ELR (cell line): ENCODE measurements at regions not wholly inside any gene's neighbourhood (a gene's known extent, or its start where the extent isn't known, plus 50 kb on each side); places are given as distances from the start of the nearest gene placed in this dataset.
A peak's percentile ranks its signal among the peaks of the same experiment; 100 is the strongest.

ENCODE experiments used
- DNase-seq: peaks from one replicate; pipeline ENCODE4 v3.0.0-alpha.2; 2015; ENCODE audit warnings: low read depth

DNA sequence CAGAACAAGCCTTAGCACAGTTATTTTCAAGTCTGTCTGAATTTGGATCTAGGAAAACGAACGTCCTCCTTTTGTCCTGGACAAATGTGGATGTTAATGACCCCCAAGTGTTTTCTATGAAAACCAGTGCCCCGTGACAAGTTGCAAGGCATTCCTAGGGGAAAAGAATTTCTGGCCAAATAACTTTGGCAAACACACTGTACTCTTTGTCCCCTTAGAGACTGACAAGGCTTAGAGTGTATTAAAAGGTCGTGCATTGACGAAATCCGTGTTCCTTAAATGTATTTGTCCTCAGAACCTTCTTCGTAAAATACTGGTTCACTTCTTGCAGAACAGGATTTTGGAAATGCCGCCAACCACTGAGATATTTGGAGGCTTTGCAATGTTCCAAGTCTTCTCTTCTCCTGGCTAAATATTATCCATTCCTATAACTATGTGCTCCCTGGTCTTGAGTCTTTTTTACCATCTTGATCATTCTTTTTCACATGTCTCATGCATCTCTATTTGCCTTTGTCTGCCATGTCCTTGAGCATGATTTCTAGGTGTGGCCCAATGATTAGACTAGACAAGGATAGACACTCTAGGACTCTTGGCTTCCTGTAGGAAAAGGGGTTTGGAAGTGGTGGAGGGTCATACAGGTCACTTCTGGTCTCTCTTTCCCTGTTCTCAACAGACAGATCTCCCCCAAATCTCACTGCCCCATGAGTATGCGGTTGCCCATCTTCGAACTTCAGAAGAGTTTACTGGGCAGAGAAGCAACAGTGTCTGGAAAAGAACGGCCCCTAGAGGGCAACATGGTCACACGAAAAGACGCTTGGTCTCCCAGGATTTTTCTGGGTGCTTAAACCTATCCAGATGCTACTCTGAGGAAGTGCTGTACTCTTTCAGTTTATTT is 117.5 kb downstream of the EDEM1 start:
- peak; percentile 42 for DNase-seq

DNA sequence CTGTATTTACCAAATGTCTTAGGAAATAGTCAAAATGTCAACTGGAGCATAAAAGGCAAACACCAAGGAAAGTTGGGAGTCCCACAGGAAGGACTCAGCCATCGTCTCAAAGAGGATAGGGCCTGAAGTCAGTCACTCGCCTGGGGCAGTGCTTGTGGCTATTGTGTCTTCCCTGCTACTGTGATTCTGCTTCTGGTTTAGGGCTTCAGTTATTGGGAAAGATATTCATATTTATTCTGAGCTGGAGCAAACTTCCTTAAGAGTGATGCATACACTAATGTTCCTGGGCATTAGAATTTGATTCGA is 118.1 kb downstream of the EDEM1 start:
- DNase-seq = no peak

DNA sequence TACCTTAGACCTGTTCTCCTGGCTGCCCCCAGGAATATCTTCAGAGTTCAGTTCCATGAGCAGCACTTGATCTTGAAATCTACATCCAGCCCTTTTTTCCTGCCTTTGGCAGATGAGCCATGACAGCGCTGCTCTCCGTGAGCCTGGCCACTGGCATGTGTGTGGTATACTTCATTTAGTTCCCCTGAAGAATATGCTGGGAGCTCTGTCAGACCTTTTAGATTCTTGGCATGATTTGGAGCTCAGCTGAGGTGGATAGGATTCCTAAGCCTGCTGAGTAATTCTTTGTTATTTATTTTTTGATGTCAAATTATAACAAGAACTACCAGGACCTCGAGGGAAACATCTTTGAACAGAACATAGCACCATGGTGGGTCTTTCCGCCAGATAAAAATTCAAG is 121.7 kb downstream of the EDEM1 start:
- no peak for DNase-seq

DNA sequence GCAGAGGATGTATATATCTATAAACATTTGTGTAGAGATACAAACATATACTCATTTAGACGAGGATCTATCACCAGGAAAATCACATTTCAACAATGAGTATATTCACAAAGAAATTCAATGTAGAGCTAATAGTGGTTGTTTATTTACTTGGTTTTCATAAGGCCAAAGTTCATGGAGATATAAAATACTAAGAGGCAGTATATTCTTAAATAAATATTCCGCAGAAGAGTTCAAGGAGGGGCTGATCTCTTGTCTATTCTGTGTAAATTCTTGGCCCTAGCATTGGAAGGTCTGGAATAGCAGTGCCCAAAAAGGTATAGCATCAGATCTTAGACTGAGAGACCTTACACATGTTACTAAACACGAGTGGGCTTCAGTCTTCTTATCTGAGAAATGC is 122.1 kb downstream of the EDEM1 start:
- no peak for DNase-seq

DNA sequence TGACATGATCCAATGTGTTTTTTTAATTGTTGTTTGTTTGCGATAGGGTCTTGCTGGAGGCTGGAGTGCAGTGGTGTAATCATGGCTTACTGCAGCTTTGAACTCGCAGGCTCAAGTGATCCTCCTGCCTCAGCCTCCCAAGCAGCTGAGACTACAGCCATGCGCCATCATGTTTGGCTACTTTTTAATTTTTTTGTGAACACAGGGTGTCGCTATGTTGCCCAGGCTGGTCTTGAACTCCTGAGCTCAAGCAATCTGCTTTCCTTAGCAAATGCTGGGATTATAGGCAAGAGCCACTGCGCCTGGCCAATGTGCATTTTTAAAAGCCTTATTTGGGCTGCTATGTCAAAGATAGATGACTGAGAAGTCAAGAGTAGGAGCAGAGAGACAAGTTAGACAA is 123.0 kb downstream of the EDEM1 start:
- no peak for DNase-seq

DNA sequence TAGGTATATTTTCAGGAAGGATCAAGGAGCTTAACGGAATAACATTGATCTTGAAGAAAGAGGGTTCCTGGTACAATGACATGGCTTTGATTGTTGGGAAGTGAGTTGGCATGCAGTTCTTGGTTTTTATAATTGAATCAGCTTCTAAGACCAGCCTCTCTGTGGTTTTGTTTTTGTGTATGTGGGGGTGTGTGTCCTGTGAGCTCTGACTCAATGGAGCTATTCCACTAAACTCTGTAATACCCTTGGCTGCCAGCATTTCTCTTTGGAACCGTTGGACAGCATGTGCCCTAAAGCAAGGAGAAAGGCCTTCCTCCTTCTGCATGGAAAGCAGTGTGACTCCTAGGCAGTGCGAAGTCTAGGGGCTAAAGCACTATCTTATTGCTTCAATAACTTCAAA is 124.8 kb downstream of the EDEM1 start:
- DNase-seq = no peak

GRCh38 chr3:5314897-5315296 is 127.4 kb downstream of the EDEM1 start:
- DNase-seq = no peak

GRCh38 chr3:5317557-5317956 is 130.1 kb downstream of the EDEM1 start:
- no peak for DNase-seq

DNA sequence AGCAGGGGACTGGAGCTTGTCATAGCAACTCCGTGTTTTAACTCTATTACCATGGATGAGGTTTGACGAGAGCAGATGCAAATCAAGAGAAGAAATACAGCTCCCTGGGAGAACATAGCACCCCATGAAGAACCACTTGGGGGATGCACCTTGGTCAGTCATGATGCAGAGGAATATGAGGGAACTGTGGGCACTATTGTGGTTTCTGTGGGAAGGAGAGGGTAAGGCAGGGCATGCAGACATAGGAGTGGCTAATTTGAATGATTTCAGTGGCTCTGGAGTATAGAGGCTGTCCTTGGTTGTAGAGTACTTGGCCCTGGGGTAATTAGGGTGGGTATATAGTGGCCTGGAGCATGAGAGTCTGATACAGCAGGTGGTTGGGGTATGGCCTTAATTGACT is 131.9 kb downstream of the EDEM1 start:
- no peak for DNase-seq

DNA sequence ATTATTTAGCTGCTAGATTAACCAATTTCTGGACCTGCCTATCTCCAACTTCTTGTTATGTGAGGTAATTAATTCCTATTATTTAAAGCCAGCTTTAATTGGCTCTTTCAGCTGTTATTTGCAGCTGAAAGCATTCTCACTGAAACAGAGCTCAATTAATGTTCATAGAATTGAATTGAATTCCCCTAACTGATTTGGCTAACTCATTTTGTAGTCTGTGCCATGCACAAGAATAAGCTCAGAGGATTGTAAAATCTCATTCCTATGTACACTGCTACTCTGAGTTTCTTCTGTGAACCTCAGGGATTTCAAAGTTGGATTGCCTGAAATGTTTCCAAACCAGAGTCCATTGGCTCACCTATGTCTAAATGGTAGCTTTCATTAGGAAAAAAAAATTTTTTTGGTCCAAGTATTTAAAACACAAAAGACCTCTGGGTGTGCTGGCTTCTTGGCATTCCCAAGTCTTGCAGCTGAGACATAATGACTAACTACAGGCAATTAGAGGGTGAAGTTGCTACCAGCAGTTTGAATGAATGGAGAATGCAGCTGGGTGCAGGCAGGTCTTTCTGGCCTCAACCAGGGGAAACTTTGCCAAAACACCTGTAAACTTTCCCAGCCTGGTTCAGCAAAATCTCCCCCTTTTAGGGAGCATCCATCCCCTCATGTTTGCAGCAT is 134.3 kb downstream of the EDEM1 start:
- DNase-seq = no peak

GRCh38 chr3:5324780-5325179 is 137.3 kb downstream of the EDEM1 start:
- no peak for DNase-seq

- DNase-seq = peak; percentile 44
Measured at GRCh38 chr3:5330152-5330810, 142.8 kb downstream of the EDEM1 start.

DNA sequence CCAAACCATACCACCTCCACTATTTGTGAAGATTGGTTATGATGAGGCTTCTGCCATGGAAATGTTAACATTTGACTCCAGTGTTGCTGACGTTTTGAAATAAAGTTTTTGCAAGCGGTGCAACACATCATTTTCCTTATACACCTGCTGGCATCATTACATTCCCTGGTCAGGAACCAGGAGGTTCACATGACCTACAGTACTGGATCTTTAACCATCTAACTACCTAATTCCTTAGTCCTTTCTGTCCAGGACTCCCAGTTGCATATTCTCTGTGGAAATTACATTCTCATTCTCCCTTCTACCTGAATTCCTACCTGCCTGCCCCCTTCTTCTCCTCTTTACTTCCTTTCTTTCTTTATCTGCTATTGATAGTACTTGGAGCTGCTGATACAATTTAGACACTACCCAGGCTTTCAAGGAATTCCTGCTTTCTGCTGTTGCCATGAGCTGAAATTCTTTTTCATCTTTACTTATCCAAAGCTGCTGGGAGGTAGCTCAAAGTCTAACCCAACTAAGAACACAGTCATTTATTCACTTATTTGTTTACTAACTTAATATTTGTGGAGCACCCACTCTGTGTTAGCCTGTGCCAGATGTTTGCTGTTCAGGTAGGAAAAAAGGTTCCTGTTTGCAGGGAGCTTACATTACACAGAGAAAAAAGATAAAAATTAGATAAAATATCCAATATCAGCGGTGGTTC is 144.2 kb downstream of the EDEM1 start:
- DNase-seq = no peak

DNA sequence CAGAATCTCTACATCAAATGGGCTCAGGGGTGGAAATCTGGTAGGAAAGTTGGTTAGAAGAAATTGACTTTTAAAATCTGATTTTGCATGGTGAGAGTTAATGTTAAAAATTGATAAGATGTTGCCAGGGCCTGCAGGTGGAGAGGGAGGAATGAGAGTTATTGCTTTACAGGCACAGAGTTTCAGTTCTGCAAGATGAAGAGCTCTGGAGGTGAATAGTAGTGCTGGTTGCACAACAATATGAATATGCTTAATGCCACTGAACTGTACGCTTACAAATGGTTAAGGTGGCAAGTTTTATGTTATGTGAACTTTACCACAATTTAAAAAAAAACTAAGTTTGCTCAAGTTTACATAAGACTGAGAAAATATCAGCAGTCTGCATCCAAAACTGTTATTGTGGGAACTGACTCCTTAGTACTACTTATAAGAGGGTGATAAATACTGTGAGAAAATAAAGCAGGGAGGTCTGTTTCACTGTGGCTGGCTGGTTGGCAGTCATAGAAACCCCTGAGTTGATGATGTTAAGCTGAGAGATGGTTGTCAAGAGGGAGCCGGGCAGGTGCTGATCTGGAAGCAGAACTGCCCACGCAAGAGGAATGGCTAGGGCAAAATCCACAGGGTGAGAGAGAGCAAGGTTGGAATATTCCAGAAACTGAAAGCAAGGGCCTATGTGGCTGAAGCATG is 144.9 kb downstream of the EDEM1 start:
- DNase-seq = no peak

DNA sequence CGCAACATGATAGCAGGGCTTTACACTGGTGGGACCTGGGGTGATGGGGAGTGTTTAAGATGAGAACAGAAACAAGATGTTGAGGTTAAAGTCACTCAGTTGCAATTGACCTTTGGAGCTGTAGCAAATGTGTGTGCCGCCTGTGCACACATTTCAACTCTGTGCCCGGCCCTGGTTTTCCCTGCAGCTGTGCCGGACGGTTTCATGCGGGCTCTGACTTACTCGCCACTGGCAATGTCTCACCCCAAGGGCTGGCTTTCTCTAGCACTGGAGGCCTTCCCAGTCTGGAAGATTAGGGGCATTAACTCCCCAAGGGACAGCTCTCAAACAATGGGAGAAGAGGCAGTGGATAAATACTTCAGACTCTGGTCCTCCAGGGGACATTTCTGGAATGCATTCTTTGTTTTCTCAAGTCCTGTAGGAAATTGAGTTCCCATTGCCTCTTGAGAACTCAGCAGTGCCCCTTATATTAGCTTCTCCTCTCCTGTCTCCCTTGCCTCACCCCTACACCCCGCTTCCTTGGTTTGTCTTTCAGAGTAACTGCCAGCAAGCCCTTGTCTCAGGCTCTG is 152.5 kb downstream of the EDEM1 start:
- DNase-seq = no peak

DNA sequence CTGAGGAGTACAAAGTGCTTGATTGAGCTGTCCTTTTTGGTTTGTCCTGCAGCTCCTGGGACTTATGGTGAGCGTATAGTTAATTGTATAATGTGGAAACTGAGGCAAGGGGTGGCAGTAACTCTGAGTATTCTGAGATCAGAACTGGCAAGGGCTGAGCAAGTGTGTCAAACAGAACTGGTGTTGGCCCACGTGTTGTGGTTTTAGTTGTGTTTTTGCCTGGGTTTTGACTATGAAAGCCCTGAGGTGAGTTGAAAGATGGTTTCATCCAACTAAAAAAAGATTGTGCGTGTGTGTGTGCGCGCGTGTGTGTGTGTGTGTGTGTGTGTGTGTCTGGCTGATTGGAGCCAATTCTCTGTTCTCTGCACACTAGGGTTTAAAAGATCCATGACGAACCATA is 154.1 kb downstream of the EDEM1 start:
- no peak for DNase-seq

DNA sequence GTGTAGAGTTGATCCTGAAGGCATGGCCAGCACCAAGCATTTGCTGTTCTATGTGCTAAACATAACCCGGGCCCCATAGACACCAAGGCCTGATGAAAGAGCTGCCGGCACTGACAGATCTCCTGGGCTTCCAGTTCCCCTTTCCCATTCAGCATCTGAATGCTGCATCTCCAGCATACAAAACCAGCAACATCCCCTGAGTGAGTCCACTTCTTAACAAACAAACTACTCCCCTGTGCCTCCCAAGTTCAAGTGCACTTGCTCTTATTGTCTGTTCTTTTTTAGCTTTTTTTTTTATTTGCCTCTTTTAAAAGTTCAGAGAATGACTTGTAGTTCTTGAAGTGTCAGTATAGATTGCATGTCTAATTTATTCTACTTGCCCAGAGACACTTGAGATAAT is 156.0 kb downstream of the EDEM1 start:
- no peak for DNase-seq

- no peak for DNase-seq
Measured at GRCh38 chr3:5344707-5345106, 157.2 kb downstream of the EDEM1 start.

DNA sequence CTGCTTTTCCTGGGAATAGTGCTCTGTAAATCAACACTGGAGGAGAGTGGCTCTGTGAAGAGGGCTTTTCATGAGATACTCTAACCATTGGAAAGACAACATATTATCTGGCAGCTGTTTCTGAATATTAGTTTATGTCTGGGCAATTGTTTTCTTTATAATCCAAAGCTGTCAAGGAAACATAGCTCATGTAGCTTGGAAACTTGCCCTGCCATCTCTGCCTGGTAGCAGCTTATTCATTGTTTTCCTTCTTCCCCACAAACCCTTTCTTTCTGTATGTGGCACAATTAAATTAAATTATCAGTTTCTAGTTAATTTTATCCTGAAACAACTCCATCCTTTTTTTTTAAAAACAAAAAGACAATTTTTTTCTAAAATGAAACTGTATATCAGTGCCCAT is 160.0 kb downstream of the EDEM1 start:
- DNase-seq = no peak

DNA sequence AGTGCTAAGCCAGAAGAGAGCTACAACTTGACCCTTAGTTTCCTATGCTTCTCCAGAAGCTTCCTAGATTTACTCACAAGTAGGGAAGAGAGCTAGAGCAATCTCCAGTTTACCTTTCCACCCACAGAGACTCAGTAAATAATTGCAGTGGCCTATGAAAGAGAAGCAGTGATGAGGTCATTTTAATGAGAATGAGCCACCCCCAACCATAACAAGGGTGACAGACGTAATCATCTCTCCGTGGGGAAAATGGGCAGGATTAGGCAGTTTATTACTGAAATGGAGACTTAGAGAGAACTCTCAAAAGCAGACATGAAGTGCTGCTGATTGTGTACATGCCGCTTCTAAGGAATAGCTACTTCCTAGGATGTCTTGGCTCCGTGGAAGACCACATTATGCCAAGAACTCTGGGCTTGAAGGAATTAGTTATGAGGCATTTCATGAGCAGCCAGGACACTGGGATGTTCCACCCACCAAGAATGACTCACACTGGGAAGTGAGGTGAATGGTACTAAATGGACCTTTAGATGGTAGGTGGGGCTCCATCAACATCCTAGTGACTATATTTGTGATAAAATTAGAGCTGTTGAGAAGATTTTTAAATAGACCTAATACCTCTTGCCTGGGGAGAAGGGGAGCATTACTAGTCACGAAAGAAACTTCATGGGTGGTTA is 160.9 kb downstream of the EDEM1 start:
- DNase-seq = no peak

DNA sequence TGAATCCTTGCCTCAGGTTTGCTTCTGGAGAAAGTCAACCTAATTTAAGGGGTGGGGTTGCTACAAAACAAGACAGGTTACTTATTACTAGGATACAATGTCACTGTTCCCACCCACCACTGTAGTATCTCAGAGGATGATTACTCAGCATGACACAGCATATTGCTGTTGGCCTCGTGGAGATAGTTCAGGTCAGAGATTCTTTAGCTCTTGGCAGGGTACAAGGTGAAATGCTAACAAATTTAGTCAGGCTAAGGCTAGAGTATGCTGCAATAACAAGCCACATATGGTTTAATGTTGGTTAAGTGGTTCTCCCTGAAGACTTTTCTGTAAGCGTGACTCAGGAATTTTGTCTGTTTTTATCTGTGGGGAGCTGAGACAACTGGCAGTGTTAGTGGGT is 161.8 kb downstream of the EDEM1 start:
- DNase-seq = no peak
